ENCODE measurements at regions not wholly inside any gene's neighbourhood (a gene's known extent, or its start where the extent isn't known, plus 50 kb on each side); places are given as distances from the start of the nearest gene placed in this dataset.

- TF ChIP-seq U2AF1 (optimal IDR thresholded peaks at IDR 0.05; ENCODE audit: low read depth, low read length) (no peak), CTCF (CRISPR knock-in tag; IDR thresholded peaks at IDR 0.05) (no peak), ZBTB3 (CRISPR knock-in tag; IDR thresholded peaks at IDR 0.05; ENCODE audit: borderline replicate concordance, low read depth) (no peak), FOXO4 (CRISPR knock-in tag; conservative IDR thresholded peaks at IDR 0.05) (no peak), ZNF263 (CRISPR knock-in tag; IDR thresholded peaks at IDR 0.05) (no peak), POLR2AphosphoS5 (IDR thresholded peaks at IDR 0.05; ENCODE audit: low read depth, low read length) (no peak), TFAP4 (IDR thresholded peaks at IDR 0.05; ENCODE audit: borderline replicate concordance, low read depth) (no peak), ATF6 (CRISPR knock-in tag; conservative IDR thresholded peaks at IDR 0.05) (no peak), PREB (CRISPR knock-in tag; IDR thresholded peaks at IDR 0.05) (no peak), ZNF44 (CRISPR knock-in tag; IDR thresholded peaks at IDR 0.05) (no peak)
Measured at GRCh38 chr2:9149388-9149660, 57.3 kb upstream of the ASAP2 start.

Measured in HepG2 (cell line).